GM12874 (cell line): ENCODE measurements at regions not wholly inside any gene's neighbourhood (a gene's known extent, or its start where the extent isn't known, plus 50 kb on each side); places are given as distances from the start of the nearest gene placed in this dataset.

Source experiments
- TF ChIP-seq, protein P1 (sequence below): IDR thresholded peaks from 2 replicates; pipeline ENCODE4 v1.5.1; 2011; ENCODE audit warnings: low read depth, mild to moderate bottlenecking, control low read depth, low read length, moderate library complexity; ENCODE audit not compliant: insufficient read depth

DNA sequence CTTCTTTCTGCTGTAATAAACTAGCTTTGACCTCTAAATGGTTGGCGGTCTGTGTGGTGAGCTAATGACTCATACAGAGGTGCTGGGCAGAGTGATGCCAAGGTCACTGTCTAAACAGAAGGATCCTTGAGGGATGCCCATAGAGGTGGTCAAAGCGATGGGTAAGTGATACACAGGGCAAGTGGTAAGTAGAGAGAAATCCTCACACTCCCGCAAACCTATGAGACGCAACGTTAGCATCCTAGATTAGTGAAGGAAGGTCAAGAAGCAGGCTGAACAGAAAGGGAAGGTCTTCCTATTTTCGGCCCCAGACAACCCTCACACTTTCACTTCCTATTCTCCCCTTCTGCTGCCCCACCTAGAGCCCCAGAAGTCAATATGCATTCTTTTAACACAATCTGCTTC, 65.6 kb upstream of the SESN3 start:
- TF ChIP-seq, protein P1, sequence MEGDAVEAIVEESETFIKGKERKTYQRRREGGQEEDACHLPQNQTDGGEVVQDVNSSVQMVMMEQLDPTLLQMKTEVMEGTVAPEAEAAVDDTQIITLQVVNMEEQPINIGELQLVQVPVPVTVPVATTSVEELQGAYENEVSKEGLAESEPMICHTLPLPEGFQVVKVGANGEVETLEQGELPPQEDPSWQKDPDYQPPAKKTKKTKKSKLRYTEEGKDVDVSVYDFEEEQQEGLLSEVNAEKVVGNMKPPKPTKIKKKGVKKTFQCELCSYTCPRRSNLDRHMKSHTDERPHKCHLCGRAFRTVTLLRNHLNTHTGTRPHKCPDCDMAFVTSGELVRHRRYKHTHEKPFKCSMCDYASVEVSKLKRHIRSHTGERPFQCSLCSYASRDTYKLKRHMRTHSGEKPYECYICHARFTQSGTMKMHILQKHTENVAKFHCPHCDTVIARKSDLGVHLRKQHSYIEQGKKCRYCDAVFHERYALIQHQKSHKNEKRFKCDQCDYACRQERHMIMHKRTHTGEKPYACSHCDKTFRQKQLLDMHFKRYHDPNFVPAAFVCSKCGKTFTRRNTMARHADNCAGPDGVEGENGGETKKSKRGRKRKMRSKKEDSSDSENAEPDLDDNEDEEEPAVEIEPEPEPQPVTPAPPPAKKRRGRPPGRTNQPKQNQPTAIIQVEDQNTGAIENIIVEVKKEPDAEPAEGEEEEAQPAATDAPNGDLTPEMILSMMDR = no peak

GRCh38 chr11:95296165-95296564, 65.2 kb upstream of the SESN3 start:
- TF ChIP-seq, protein P1 = no peak

DNA sequence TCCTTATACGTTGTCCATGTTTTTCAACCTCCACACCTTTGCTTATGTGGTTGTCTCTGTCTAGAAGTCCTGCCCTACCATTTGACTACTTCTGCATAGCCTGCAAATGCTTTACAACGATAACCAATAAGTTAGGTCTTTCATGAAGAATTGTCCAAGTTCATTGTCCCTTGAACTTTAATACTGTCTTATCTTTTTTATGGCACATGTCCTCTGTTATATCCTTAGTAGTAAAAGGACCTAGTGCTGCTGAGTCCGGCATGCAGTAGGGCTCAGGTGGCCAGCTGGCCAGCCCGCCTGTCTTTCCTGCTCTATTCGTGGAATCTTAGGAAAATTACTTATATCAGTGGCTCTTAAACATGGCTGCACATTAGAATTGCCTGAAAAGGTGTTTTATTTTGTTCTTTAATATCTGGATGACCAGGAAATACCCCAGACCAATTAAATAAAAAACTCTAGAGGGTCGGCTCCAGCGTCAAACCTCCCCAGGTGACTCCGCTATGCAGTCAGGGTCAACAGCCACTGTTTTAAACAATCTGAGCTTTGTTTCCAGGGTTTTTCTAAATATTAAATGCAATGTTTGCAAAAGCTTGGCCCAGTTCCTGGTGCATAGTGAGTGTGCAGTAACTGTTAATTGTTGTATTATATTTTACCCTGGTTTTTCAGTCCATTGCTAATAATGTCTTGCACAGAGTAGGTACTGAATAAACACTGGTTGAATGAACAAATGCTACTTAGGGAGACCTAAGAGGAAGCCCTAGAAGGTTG, 64.6 kb upstream of the SESN3 start:
- TF ChIP-seq, protein P1 = no peak

GRCh38 chr11:95294701-95295100, 63.7 kb upstream of the SESN3 start:
- TF ChIP-seq, protein P1 = no peak

GRCh38 chr11:95293116-95293515, 62.1 kb upstream of the SESN3 start:
- TF ChIP-seq, protein P1 = no peak

DNA sequence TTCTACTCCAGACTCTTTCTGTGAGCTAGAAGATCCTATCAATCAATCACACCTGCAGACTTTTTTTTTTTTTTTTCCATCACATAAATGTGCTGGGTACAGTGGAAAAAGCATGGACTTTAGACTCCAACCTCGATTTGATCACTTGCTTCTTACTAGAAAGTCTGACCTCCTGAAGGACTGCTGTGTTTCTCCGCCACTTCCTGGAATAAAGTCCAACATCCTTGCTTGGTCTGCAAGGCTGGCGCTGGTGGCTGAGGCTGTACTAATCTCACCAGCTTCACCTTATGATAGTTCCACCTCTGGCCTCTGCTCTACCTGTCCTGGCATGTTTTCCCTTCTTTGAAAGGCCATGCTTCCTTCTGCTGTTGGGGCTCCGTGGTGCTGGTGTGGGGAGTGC, 60.9 kb upstream of the SESN3 start:
- TF ChIP-seq, protein P1 = no peak

- TF ChIP-seq, protein P1 = no peak
Observed at GRCh38 chr11:95289378-95290101, 58.5 kb upstream of the SESN3 start.
